ENCODE measurements at regions not wholly inside any gene's neighbourhood (a gene's known extent, or its start where the extent isn't known, plus 50 kb on each side); places are given as distances from the start of the nearest gene placed in this dataset.

- TF ChIP-seq, protein P1, sequence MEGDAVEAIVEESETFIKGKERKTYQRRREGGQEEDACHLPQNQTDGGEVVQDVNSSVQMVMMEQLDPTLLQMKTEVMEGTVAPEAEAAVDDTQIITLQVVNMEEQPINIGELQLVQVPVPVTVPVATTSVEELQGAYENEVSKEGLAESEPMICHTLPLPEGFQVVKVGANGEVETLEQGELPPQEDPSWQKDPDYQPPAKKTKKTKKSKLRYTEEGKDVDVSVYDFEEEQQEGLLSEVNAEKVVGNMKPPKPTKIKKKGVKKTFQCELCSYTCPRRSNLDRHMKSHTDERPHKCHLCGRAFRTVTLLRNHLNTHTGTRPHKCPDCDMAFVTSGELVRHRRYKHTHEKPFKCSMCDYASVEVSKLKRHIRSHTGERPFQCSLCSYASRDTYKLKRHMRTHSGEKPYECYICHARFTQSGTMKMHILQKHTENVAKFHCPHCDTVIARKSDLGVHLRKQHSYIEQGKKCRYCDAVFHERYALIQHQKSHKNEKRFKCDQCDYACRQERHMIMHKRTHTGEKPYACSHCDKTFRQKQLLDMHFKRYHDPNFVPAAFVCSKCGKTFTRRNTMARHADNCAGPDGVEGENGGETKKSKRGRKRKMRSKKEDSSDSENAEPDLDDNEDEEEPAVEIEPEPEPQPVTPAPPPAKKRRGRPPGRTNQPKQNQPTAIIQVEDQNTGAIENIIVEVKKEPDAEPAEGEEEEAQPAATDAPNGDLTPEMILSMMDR (IDR thresholded peaks at IDR 0.05) = no peak
- no peak for TF ChIP-seq POLR2A (IDR thresholded peaks at IDR 0.05)
Observed at GRCh38 chr5:26295541-26295940, 742.8 kb downstream of the CDH9 start.
